A673 (cell line): ENCODE measurements at regions not wholly inside any gene's neighbourhood (a gene's known extent, or its start where the extent isn't known, plus 50 kb on each side); places are given as distances from the start of the nearest gene placed in this dataset.

Experiments
- BruUV-seq: library from RNA; stranded (reverse); fragments of 400-500 nt; replicated peaks from 2 replicates; lab custom pipeline; 2021; lab: Mats Ljungman, UMichigan
- CTCF ChIA-PET: fragments of 300-600 bp; sonication (Branson Sonifier 250); formaldehyde crosslinking; loops from one replicate; lab custom pipeline; 2022; ENCODE audit warnings: antibody characterized with exemption; lab: Charles Lee
- POLR2A ChIA-PET: fragments of 300-600 bp; sonication (Branson Sonifier 250); formaldehyde crosslinking; loops from one replicate; lab custom pipeline; 2022; ENCODE audit warnings: antibody characterized with exemption; ENCODE audit not compliant: low non-redundant PET; lab: Charles Lee
- DNase-seq: peaks from one replicate; pipeline ENCODE4 v3.0.0-alpha.2; 2015; ENCODE audit warnings: low spot score
- H3K27ac ChIP-seq: fragments of 200-600 bp; sonication (generic); 2 replicates; pipeline ENCODE4 v1.5.1; 2016; ENCODE audit warnings: mixed run types, low read depth, mild to moderate bottlenecking, mixed read lengths, antibody characterized with exemption, low read length; ENCODE audit not compliant: poor library complexity, severe bottlenecking
- H3K27me3 ChIP-seq: fragments of 200-600 bp; sonication (generic); replicated peaks from 2 replicates; pipeline ENCODE4 v1.6.1; 2017; ENCODE audit warnings: mixed run types, low read depth, mild to moderate bottlenecking, mixed read lengths, antibody characterized with exemption, low read length; ENCODE audit not compliant: insufficient read depth, poor library complexity
- H3K36me3 ChIP-seq: fragments of 200-600 bp; sonication (generic); 2 replicates; pipeline ENCODE4 v1.6.1; 2016; ENCODE audit warnings: mixed run types, mild to moderate bottlenecking, mixed read lengths, antibody characterized with exemption, low read length; ENCODE audit not compliant: insufficient read depth, poor library complexity, severe bottlenecking
- H3K4me1 ChIP-seq: fragments of 200-600 bp; sonication (generic); 2 replicates; pipeline ENCODE4 v1.6.1; 2017; ENCODE audit warnings: mixed run types, mild to moderate bottlenecking, mixed read lengths, antibody characterized with exemption, low read length; ENCODE audit not compliant: insufficient read depth, poor library complexity, severe bottlenecking
- H3K4me3 ChIP-seq: fragments of 200-600 bp; sonication (generic); 2 replicates; pipeline ENCODE4 v1.5.1; 2016; ENCODE audit warnings: low read depth, mixed run types, mild to moderate bottlenecking, mixed read lengths, low read length; ENCODE audit not compliant: poor library complexity, severe bottlenecking
- H3K9me3 ChIP-seq: fragments of 200-600 bp; sonication (generic); 2 replicates; pipeline ENCODE4 v1.6.1; 2016; ENCODE audit warnings: mixed run types, low read depth, mild to moderate bottlenecking, mixed read lengths, antibody characterized with exemption, low read length; ENCODE audit not compliant: poor library complexity, severe bottlenecking
- EZH2 ChIP-seq: fragments of 200-600 bp; sonication (generic); IDR thresholded peaks from 2 replicates; pipeline ENCODE4 v1.6.1; 2017; ENCODE audit warnings: borderline replicate concordance, low read depth, mild to moderate bottlenecking, mixed read lengths, antibody characterized with exemption, low read length; ENCODE audit not compliant: poor library complexity, severe bottlenecking
- intact Hi-C: fragments of 100-400 bp; cut with micrococcal nuclease; formaldehyde crosslinking; loops from one replicate; pipeline ENCODE4 v1.10.0; 2022; ENCODE audit not compliant: unreplicated experiment
- TF ChIP-seq, protein P1 (sequence below): fragments of 300-800, 200-600 bp; sonication (generic); conservative IDR thresholded peaks from 2 replicates; pipeline ENCODE4 v1.5.1; 2017; ENCODE audit warnings: low read depth, mild to moderate bottlenecking, antibody characterized with exemption, low read length, moderate library complexity, mixed read lengths

DNA sequence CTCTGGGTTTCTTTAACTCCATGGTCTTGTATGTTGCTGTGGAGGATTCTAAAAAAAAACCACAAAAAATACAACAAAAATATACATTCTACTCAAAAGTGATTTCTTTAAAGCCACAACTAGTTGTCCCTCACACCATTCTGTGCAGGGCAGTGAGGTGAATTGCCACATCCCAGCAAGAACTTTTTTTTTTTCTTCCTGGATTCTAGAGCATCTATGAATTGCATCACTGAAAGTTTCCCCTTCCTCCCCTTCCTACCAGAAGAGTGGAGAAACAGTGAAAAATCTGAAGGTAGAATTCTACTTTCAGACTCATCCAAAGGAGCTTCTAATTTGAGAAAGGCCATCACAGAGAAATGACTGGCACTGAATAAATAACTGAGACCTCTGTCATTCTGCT, 395.3 kb downstream of the AEBP2 start:
- POLR2A ChIA-PET = no interaction called here
- Histone ChIP-seq H3K4me3 (no peak overlapping the region), H3K27ac (no peak overlapping the region), H3K27me3 (no peaks in the 10 kb centered on the region), H3K9me3 (no peaks in the 10 kb centered on the region), H3K36me3 (no peaks in the 10 kb centered on the region), H3K4me1 (no peaks in the 10 kb centered on the region)
- no TSS peak for BruUV-seq
- intact Hi-C loops = no loop called here
- CTCF ChIA-PET = interaction anchor here (0.6 kb wide), 1 partner anchor 223 kb away, joined by 3 read pairs; no protein-coding TSS in a partner anchor
- TF ChIP-seq EZH2 = no peak
- TF ChIP-seq, protein P1, sequence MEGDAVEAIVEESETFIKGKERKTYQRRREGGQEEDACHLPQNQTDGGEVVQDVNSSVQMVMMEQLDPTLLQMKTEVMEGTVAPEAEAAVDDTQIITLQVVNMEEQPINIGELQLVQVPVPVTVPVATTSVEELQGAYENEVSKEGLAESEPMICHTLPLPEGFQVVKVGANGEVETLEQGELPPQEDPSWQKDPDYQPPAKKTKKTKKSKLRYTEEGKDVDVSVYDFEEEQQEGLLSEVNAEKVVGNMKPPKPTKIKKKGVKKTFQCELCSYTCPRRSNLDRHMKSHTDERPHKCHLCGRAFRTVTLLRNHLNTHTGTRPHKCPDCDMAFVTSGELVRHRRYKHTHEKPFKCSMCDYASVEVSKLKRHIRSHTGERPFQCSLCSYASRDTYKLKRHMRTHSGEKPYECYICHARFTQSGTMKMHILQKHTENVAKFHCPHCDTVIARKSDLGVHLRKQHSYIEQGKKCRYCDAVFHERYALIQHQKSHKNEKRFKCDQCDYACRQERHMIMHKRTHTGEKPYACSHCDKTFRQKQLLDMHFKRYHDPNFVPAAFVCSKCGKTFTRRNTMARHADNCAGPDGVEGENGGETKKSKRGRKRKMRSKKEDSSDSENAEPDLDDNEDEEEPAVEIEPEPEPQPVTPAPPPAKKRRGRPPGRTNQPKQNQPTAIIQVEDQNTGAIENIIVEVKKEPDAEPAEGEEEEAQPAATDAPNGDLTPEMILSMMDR = no peak
- DNase-seq = no peak

DNA sequence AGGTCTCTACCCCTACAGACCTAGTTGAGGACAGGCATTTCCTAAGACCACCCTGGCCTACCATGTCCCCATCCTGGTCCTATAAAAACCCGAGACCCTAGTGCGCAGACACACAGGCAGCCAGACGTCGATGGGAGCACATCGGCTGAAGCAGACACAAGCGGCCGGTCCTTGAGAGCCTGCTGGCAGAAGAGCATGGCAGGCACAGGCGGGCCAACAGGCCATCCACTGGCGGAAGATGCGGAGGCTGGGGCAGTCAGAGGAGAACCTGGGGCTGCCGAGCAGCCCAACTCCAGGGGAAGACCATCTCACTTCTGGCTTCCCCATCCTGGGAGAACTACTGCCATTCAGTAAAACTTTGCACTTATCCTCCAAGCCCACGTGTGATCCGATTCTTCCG, 396.8 kb downstream of the AEBP2 start:
- no peaks in the 10 kb centered on the region for H3K4me1 ChIP-seq
- no TSS peak for BruUV-seq
- H3K9me3 ChIP-seq = no peaks in the 10 kb centered on the region
- TF ChIP-seq EZH2 = no peak
- TF ChIP-seq, protein P1 = no peak
- no peaks in the 10 kb centered on the region for H3K36me3 ChIP-seq
- intact Hi-C loops = no loop called here
- DNase-seq = no peak
- POLR2A ChIA-PET = no interaction called here
- CTCF ChIA-PET = no interaction called here
- no peak overlapping the region for H3K27ac ChIP-seq
- H3K27me3 ChIP-seq = no peaks in the 10 kb centered on the region
- H3K4me3 ChIP-seq = no peak overlapping the region

DNA sequence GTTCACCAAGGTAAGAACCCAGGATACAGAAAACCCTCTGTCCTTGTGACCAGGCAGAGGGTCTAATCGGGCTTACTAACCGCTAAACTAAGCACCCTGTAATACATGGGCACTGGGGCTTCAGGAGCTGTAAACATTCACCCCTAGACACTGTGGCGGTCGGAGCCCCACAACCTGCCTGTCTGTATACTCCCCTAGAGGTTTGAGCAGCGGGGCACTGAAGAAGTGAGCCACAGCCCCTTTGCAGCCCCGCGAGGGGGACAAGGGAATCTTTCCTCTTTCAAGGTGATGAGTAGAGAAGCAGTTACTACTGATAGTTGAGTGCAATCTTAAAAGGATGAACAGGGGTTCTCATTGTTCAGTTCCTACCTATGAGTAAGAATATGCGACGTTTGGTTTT, 397.2 kb downstream of the AEBP2 start:
- no peaks in the 10 kb centered on the region for H3K36me3 ChIP-seq
- no peaks in the 10 kb centered on the region for H3K27me3 ChIP-seq
- ChIA-PET POLR2A (no interaction called here), CTCF (no interaction called here)
- no peaks in the 10 kb centered on the region for H3K9me3 ChIP-seq
- no peak overlapping the region for H3K27ac ChIP-seq
- H3K4me3 ChIP-seq = no peak overlapping the region
- TF ChIP-seq, protein P1 = no peak
- no peak for TF ChIP-seq EZH2
- DNase-seq = no peak
- intact Hi-C loops = no loop called here
- H3K4me1 ChIP-seq = no peaks in the 10 kb centered on the region
- no TSS peak for BruUV-seq
